EH (cell line): ENCODE measurements at regions not wholly inside any gene's neighbourhood (a gene's known extent, or its start where the extent isn't known, plus 50 kb on each side); places are given as distances from the start of the nearest gene placed in this dataset.

Experiments used
- DNase-seq: peaks from one replicate; pipeline ENCODE4 v3.0.0-alpha.2; 2015; ENCODE audit warnings: low read depth

- peak; percentile 37 for DNase-seq
Observed at GRCh38 chr2:120917886-120918285, 182.2 kb downstream of the GLI2 start.

GRCh38 chr2:120919216-120919615 lies 183.5 kb downstream of the GLI2 start:
- no peak for DNase-seq

GRCh38 chr2:120919771-120920453 lies 184.2 kb downstream of the GLI2 start:
- peak; percentile 95 for DNase-seq

GRCh38 chr2:120920454-120921148 lies 184.9 kb downstream of the GLI2 start:
- no peak for DNase-seq

- no peak for DNase-seq
Observed at GRCh38 chr2:120921457-120921856, 185.8 kb downstream of the GLI2 start.

GRCh38 chr2:120922571-120923332 lies 187.1 kb downstream of the GLI2 start:
- no peak for DNase-seq

GRCh38 chr2:120923426-120923825 lies 187.8 kb downstream of the GLI2 start:
- no peak for DNase-seq

GRCh38 chr2:120924924-120925323 lies 189.3 kb downstream of the GLI2 start:
- DNase-seq = no peak

GRCh38 chr2:120926463-120927264 lies 191.0 kb downstream of the GLI2 start:
- peak; percentile 85 for DNase-seq

GRCh38 chr2:120927265-120927628 lies 191.6 kb downstream of the GLI2 start:
- DNase-seq = no peak

- DNase-seq = peak; percentile 79
Observed at GRCh38 chr2:120929829-120930228, 194.2 kb downstream of the GLI2 start.

GRCh38 chr2:120930236-120930635 lies 194.6 kb downstream of the GLI2 start:
- DNase-seq = no peak

GRCh38 chr2:120930864-120931263 lies 195.2 kb downstream of the GLI2 start:
- peak; percentile 64 for DNase-seq

GRCh38 chr2:120932472-120932871 lies 196.8 kb downstream of the GLI2 start:
- no peak for DNase-seq

- no peak for DNase-seq
Observed at GRCh38 chr2:120932881-120933280, 197.2 kb downstream of the GLI2 start.

- no peak for DNase-seq
Observed at GRCh38 chr2:120933693-120934573, 198.3 kb downstream of the GLI2 start.

- peak; percentile 99 for DNase-seq
Observed at GRCh38 chr2:120934574-120935338, 199.1 kb downstream of the GLI2 start.

- peak; percentile 98 for DNase-seq
Observed at GRCh38 chr2:120935339-120936313, 200.0 kb downstream of the GLI2 start.
